ENCODE measurements at regions not wholly inside any gene's neighbourhood (a gene's known extent, or its start where the extent isn't known, plus 50 kb on each side); places are given as distances from the start of the nearest gene placed in this dataset.
"Not testable (repeated sequence)": the region's sequence is repeated elsewhere in the genome, so short reads cannot be mapped to it uniquely, and the experiment has no call there.

GRCh38 chrX:121854614-121854911 is 807.2 kb downstream of the GLUD2 start:
- DNase-seq (ENCODE audit: low read depth) = no peak

- peak; percentile 12 for DNase-seq (ENCODE audit: low read depth)
Observed at GRCh38 chrX:121858867-121859647, 811.6 kb downstream of the GLUD2 start.

GRCh38 chrX:121863976-121864375 is 816.6 kb downstream of the GLUD2 start:
- DNase-seq (ENCODE audit: low read depth) = no peak

- DNase-seq (ENCODE audit: low read depth) = no peak
Observed at GRCh38 chrX:121864561-121864960, 817.2 kb downstream of the GLUD2 start.

- DNase-seq (ENCODE audit: low read depth) = peak; percentile 11
Observed at GRCh38 chrX:121869876-121870477, 822.6 kb downstream of the GLUD2 start.

GRCh38 chrX:121871122-121871521 is 823.7 kb downstream of the GLUD2 start:
- no peak for DNase-seq (ENCODE audit: low read depth)

- peak; percentile 23 for DNase-seq (ENCODE audit: low read depth)
Observed at GRCh38 chrX:121876305-121876704, 828.9 kb downstream of the GLUD2 start.

GRCh38 chrX:121877337-121877736 is 829.9 kb downstream of the GLUD2 start:
- DNase-seq (ENCODE audit: low read depth) = not testable (repeated sequence)

GRCh38 chrX:121886557-121886956 is 839.1 kb downstream of the GLUD2 start:
- DNase-seq (ENCODE audit: low read depth) = no peak

GRCh38 chrX:121894756-121895155 is 847.3 kb downstream of the GLUD2 start:
- no peak for DNase-seq (ENCODE audit: low read depth)

- peak; percentile 7 for DNase-seq (ENCODE audit: low read depth)
Observed at GRCh38 chrX:121902463-121902862, 855.1 kb downstream of the GLUD2 start.

GRCh38 chrX:121903961-121904360 is 856.6 kb downstream of the GLUD2 start:
- no peak for DNase-seq (ENCODE audit: low read depth)

- DNase-seq (ENCODE audit: low read depth) = no peak
Observed at GRCh38 chrX:121921258-121921657, 873.8 kb downstream of the GLUD2 start.

- DNase-seq (ENCODE audit: low read depth) = peak; percentile 1
Observed at GRCh38 chrX:121931567-121931966, 884.2 kb downstream of the GLUD2 start.

GRCh38 chrX:121932688-121933087 is 885.3 kb downstream of the GLUD2 start:
- DNase-seq (ENCODE audit: low read depth) = no peak

GRCh38 chrX:121949041-121949760 is 901.8 kb downstream of the GLUD2 start:
- no peak for DNase-seq (ENCODE audit: low read depth)

GRCh38 chrX:121958886-121959285 is 911.5 kb downstream of the GLUD2 start:
- DNase-seq (ENCODE audit: low read depth) = peak; percentile 59

GRCh38 chrX:121975671-121976070 is 928.3 kb downstream of the GLUD2 start:
- peak; percentile 18 for DNase-seq (ENCODE audit: low read depth)

GRCh38 chrX:121987163-121987562 is 939.8 kb downstream of the GLUD2 start:
- DNase-seq (ENCODE audit: low read depth) = peak; percentile 1

- DNase-seq (ENCODE audit: low read depth) = no peak
Observed at GRCh38 chrX:121987835-121988234, 940.4 kb downstream of the GLUD2 start.

GRCh38 chrX:122004127-122004526 is 956.7 kb downstream of the GLUD2 start:
- no peak for DNase-seq (ENCODE audit: low read depth)

GRCh38 chrX:122026665-122027064 is 979.3 kb downstream of the GLUD2 start:
- no peak for DNase-seq (ENCODE audit: low read depth)

- no peak for DNase-seq (ENCODE audit: low read depth)
Observed at GRCh38 chrX:122046226-122046625, 998.8 kb downstream of the GLUD2 start.
